ENCODE measurements at regions not wholly inside any gene's neighbourhood (a gene's known extent, or its start where the extent isn't known, plus 50 kb on each side); places are given as distances from the start of the nearest gene placed in this dataset.

GRCh38 chr11:95483339-95483738 is 252.3 kb upstream of the SESN3 start:
- H3K4me3 ChIP-seq (ENCODE audit: low read depth, low read length), result no peak overlapping the region
- in situ Hi-C loops (cut with HindIII; ENCODE audit: low sequenced_read_pairs), result no loop called here
- TF ChIP-seq, protein P1, sequence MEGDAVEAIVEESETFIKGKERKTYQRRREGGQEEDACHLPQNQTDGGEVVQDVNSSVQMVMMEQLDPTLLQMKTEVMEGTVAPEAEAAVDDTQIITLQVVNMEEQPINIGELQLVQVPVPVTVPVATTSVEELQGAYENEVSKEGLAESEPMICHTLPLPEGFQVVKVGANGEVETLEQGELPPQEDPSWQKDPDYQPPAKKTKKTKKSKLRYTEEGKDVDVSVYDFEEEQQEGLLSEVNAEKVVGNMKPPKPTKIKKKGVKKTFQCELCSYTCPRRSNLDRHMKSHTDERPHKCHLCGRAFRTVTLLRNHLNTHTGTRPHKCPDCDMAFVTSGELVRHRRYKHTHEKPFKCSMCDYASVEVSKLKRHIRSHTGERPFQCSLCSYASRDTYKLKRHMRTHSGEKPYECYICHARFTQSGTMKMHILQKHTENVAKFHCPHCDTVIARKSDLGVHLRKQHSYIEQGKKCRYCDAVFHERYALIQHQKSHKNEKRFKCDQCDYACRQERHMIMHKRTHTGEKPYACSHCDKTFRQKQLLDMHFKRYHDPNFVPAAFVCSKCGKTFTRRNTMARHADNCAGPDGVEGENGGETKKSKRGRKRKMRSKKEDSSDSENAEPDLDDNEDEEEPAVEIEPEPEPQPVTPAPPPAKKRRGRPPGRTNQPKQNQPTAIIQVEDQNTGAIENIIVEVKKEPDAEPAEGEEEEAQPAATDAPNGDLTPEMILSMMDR (IDR thresholded peaks at IDR 0.05; ENCODE audit: low read depth, low read length), result no peak
- DNase-seq (ENCODE audit: low read depth, low spot score), result no peak

- in situ Hi-C loops (cut with HindIII; ENCODE audit: low sequenced_read_pairs), result no loop called here
- no peak for DNase-seq (ENCODE audit: low read depth, low spot score)
- no peak overlapping the region for H3K4me3 ChIP-seq (ENCODE audit: low read depth, low read length)
- TF ChIP-seq, protein P1 (IDR thresholded peaks at IDR 0.05; ENCODE audit: low read depth, low read length), result no peak
These were observed 247.0 kb upstream of the SESN3 start for GRCh38 chr11:95478003-95478402.

- no peak for DNase-seq (ENCODE audit: low read depth, low spot score)
- H3K4me3 ChIP-seq (ENCODE audit: low read depth, low read length), result no peak overlapping the region
- in situ Hi-C loops (cut with HindIII; ENCODE audit: low sequenced_read_pairs), result no loop called here
- TF ChIP-seq, protein P1 (IDR thresholded peaks at IDR 0.05; ENCODE audit: low read depth, low read length), result no peak
These were observed 238.3 kb upstream of the SESN3 start for GRCh38 chr11:95469258-95469657.

DNA sequence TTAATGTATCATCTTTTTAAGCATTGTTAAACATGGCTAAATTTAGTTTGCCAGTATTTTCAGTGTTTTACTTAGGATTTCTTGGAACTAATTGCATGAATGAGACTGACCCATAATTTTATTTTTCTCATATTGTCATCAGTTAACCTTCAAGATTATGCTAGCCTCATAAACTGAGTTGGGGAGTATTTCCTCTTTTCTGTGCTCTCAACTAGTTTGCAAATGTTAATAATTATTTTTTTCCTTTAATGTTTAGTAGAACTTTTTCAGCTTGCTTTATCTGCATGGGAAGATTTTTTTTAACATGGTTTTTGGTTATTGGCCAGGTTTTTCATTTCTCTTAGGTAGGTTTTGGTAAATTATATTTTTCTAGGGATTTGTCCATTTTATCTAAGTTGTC is 235.4 kb upstream of the SESN3 start:
- no peak overlapping the region for H3K4me3 ChIP-seq (ENCODE audit: low read depth, low read length)
- in situ Hi-C loops (cut with HindIII; ENCODE audit: low sequenced_read_pairs), result no loop called here
- no peak for DNase-seq (ENCODE audit: low read depth, low spot score)
- TF ChIP-seq, protein P1 (IDR thresholded peaks at IDR 0.05; ENCODE audit: low read depth, low read length), result no peak

- TF ChIP-seq, protein P1 (IDR thresholded peaks at IDR 0.05; ENCODE audit: low read depth, low read length), result no peak
These were observed 234.9 kb upstream of the SESN3 start for GRCh38 chr11:95465887-95466286.

GRCh38 chr11:95461858-95462257 is 230.9 kb upstream of the SESN3 start:
- in situ Hi-C loops (cut with HindIII; ENCODE audit: low sequenced_read_pairs), result no loop called here
- DNase-seq (ENCODE audit: low read depth, low spot score), result no peak
- H3K4me3 ChIP-seq (ENCODE audit: low read depth, low read length), result no peak overlapping the region
- TF ChIP-seq, protein P1 (IDR thresholded peaks at IDR 0.05; ENCODE audit: low read depth, low read length), result no peak

More at GRCh38 chr11:95465887-95466286, 234.9 kb upstream of the SESN3 start:
- DNase-seq (ENCODE audit: low read depth, low spot score), result no peak
- in situ Hi-C loops (cut with HindIII; ENCODE audit: low sequenced_read_pairs), result no loop called here
- no peak overlapping the region for H3K4me3 ChIP-seq (ENCODE audit: low read depth, low read length)

GRCh38 chr11:95461348-95461747 is 230.3 kb upstream of the SESN3 start:
- in situ Hi-C loops (cut with HindIII; ENCODE audit: low sequenced_read_pairs), result no loop called here
- TF ChIP-seq, protein P1 (IDR thresholded peaks at IDR 0.05; ENCODE audit: low read depth, low read length), result no peak

More at GRCh38 chr11:95461348-95461747, 230.3 kb upstream of the SESN3 start:
- DNase-seq (ENCODE audit: low read depth, low spot score), result no peak
- H3K4me3 ChIP-seq (ENCODE audit: low read depth, low read length), result no peak overlapping the region
